IPS-NIHi11 (cell line): ENCODE measurements at regions not wholly inside any gene's neighbourhood (a gene's known extent, or its start where the extent isn't known, plus 50 kb on each side); places are given as distances from the start of the nearest gene placed in this dataset.

Source experiments
- DNase-seq: peaks from one replicate; pipeline ENCODE4 v3.0.0; 2012; ENCODE audit warnings: mixed read lengths, low spot score

DNA sequence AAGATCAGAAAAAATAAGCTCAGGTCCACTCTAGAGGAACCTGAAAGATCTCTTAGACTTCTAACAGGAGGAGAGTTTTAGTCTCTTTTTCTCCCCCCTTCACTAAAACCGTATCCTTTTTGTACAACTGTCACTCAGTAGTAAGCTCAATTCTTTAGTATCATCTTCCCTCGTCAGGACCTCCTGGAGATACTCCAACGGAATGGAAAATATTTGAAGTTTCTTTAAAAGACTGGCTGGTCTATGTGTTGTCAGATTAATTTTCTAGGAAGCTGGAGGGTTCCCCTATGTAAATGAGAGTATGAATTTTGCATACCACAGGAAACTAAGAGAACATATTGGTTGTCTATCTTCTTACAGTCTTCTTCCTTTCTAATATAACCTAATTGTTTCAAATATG, 747.7 kb upstream of the CBLB start:
- DNase-seq: no peak

DNA sequence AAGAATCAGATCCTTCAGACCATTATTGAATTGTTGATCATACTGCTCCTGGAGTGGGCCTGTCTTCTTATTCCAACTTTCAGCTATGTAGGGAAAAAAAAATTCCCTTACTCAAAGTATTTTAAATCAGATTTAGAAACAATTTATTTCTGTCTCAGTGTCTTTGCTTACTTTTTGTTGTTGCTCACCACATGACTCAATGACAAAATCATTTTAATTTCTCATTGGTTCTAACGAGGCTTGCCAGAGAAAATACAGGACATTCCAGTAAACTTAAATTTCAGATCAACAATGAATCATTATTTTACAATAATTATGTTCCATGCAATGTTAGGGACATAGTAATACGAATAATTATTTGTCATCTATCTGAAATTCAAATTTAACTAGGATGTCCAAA, 748.5 kb upstream of the CBLB start:
- DNase-seq: no peak

DNA sequence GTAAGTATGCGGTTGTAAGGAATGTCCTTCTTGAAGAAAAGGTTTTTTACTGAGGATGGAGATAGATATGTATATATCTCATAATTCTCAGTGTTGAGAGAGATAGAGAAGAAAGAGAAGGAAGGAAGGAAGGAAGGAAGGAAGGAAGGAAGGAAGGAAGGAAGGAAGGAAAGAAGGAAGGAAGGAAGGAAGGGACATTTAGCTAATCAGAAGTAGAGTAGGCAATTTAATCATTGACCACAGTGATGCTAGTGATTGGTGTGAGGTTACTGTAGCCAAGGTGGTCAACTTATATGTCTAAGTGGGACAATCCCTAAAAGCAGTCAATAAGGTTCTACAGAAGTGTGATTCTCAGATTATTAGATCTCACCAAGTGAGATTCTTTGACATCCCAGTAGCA, 751.8 kb upstream of the CBLB start:
- no peak for DNase-seq

DNA sequence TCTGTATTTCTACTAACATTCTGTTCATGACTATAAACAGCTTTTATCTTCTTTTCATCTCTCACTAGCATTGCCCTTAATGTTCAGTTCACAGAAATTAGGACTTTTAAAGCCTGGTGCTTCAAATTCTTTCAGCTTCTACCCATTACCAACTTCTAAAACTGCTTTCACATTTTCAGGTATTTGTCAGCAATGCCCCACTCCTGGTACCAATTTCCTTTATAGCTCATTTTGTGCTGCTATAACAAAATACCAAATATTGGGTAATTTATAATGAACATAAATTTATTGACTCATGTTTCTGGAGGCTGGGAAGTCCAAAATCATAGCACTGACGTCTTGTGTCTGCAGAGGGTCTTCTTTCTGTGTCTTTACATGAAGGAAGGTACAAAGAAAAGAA, 753.1 kb upstream of the CCDC54 start:
- DNase-seq: no peak

DNA sequence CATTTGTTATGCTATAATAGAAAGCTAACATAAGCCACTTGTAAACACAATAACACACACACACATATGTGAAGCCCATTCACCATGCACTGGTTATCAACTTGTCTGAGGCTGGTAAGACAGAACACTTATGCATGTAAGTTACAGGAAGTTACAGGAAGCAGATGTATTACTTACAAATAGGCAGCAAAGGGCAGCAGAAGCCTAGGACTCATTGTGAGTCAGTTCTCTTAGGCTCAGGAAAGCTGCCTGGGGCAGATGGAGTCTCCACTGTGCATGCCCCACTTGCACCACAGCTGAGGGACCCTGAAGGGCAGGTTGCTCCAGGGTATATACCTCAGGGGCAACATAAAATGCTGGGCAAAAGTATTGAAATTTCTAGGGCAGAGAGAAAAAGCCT, 748.8 kb upstream of the CCDC54 start:
- DNase-seq: no peak

DNA sequence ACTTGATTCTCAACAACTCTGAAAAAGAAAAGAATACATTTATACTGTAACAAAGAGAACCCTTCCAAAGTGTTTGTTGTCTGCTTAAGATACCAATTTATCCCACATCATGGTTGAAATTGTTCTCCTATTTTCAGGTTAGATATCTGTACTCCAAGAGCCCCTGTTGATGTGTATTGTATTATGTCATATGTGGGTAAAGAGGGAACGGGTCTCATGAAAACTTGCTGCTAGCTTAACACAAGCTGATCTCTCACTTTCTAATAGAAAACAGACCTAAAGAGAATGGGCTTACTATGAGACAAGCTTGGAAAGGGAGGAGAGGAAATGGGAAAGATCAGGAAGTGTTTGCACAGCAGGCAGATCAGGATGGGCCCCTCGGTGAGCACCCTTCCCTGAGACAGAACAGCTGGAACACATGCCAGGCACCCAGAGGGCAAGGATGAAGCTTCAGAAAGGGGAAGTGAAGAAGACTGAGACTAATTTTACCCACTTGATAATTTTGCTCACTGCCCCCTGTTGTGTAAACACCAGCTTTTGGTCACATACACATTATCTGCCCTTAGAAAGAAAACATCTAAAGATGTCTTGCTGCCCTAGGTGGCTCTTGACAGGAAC, 747.9 kb upstream of the CCDC54 start:
- no peak for DNase-seq

DNA sequence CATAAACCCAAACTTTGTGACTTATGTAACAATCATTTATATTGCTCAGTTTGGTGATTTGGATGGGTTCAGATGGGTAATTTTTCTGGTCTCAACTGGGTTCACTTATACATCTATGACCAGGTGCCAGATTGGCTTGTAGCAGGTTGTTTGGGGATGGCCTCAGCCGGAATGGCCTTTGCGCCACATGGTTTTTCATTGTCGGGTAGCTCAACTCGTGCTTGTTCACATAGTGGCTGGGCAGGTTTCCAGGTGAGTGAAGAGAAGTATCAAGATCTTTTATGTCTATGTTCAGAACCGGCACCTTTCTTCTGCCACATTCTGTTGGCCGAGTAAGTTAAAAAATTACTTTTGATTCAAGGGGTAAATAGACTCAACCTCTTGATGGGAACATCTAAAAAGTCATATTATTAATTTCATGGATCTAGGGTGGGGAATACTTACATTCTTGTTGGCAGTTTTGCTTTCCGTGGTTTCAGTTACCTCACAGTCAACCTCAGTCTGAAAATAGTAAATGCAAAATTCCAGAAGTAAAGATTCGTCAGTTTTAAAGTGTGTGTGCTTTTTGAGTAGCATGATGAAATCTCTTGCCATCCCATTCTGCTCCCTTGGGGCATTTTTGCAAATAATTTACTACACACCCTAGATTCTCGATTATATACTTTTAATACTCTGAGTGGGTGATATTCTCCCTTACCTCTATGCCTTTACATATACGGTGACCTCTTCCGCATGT, 745.7 kb upstream of the CCDC54 start:
- no peak for DNase-seq

DNA sequence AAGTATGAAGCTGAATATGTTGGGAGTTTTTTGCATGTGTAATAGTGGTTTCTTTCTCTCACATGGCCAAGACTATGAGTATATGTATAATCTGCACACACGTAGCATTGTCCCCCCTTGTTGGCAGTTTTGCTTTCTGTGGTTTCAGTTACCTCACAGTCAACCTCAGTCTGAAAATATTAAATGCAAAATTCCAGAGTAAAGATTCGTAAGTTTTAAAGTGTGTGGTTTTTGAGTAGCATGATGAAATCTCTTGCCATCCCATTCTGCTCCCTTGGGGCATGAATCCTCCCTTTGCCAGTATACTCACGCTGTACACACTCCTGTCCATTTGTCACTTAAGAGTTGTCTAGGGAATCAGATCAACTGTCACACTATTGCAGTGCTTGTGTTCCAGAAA, 742.0 kb upstream of the CCDC54 start:
- DNase-seq: no peak

DNA sequence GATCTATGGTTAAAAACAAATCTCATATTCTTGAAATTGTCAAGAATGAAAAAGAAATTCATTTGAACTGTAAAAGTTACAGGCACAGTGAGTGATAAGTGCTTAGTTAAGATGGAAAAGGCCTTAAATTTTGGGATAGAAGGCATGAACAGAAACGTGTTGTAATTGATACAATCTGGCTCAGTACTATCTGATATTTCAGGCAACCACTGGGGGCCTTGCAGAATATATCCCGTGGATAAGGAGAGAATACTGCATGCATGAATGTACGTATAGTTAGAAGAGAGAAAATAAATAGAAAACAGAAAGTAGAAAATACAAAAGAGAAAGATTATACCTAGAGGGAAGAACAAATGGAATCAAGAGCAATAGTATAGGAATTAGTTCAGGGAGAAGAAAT, 741.4 kb upstream of the CCDC54 start:
- DNase-seq: no peak

DNA sequence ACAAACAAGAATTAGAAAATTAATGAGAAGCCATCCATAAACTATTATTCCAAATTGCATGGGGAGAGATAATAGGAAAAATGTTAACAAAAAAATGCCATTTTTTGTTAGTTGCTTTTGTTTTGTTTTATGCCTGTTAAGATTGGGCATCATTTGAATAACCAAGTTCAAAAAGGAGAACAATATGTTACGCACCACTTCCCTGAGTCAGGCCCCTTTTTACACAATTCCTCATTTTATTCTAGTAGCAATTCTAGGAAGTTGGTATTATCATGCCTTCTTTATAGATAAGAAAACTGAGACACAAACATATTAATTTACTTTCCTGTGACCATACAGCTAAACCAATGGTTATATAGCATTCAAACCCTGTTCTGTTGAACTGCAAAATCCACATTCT, 736.9 kb upstream of the CCDC54 start:
- no peak for DNase-seq

DNA sequence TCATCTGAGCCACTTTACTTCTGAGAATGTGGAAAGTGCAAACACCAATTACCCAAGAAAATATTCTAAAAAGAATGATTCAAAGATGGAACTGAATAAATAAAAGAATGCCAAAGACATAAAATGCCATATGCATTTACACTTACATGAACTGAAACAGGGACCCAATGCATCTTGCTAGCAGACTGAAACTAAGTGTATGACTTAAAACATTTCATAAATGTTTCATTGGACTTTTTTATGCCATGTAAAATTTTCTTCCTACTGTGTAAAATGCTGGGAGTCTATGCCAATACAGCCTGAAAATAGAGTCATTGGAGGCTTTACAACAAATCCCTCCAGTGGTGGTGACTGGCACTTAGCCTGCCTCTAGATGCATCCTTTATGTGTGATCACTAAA, 735.1 kb upstream of the CCDC54 start:
- DNase-seq: no peak

DNA sequence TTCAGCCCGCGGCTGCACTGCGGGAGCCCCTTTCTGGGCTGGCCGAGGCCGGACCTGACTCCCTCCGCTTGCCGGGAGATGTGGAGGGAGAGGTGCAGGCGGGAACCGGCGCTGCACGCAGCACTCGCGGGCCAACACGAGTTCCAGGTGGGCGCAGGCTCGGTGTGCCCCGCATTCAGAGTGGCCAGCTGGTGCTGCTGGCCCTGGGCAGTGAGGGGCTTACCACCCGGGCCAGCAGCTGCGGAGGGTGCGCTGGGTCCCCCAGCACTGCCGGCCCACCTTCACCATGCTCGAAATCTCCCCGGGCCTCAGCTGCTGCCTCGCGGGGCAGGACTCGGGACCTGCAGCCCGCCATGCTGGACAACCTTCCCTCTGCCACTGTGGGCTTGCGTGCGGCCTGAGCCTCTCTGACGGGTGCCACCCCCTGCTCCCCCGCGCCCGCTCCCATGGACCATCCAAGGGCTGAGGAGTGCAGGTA, 733.5 kb upstream of the CCDC54 start:
- no peak for DNase-seq

DNA sequence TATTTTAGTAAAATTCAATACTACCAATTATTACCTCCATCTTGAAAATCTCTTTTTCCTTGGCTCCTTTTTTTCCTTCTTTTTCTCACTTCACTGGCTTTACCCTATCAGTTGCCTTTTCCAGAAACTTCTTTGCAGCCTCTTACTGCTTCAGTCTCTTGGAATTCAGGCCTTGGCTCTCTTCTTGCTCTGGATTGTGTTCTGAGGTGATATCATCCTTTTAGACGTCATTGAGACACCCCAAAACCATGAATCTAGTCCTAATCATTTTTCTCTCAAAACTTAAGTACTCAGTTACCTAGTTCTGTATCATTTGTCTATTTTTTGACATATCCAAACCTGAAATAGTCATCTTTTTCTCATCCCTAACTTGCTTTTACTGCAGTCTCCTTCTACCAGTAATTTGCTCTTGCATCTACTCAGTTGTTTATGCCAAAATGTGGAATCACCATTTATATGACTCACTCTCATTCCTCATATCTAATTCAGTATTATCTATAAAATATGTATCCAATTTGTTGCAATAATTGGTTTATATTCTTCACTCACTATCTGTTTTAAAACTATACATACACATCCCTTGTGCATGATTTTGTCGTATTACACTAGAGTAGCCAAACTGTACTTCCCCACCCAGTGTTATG, 703.2 kb upstream of the CCDC54 start:
- DNase-seq: no peak

DNA sequence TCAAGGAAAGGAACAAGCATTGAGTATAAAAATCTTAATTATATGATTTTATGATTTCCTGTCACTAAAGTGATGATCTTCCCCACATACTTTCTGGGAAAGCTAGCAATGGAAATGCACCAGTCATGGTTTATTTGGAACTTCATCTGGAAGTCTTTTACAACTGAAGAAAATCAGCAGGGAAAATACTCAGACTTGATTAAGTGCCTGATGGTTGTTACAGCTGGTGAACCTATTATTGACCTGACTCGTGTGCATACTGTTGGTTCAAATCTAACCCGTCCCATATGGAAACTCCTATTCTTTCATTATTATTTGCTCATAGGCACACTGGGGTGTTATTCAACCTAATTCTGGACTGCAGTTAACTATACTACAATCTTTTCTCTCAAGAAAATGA, 701.8 kb upstream of the CCDC54 start:
- DNase-seq: no peak

DNA sequence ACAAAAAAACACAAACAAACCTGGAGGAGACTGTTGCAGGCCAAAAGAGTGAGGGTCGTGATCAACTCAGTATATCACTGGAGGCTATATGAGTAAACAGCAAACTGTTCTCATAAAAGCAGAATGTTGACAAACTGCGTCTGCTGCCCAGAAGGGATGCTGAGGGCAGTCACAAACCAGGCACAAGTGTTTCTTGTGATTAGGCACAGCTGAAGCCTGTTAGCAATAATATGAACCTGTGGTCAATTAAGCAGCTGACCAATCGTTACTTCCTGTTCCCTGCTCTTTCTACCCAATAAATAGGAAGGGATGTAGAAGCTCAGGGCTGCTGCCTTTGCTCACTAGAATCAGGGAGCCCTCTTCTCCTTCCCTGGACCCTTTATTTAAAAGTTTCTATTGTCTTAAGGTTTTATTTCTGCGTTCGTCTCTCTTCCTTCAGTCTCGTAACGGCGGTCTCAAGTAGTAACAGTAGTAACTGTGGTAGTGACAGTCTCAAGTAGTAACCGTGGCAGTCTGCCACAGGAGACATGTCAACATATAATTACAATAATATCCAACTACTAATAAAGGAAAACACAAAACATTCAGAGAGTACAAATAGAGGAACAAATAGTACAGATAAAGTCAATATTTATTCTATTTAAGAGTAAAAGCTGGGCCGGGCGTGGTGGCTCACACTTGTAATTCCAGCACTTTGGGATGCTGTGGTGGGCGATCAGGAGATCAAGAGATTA, 698.4 kb upstream of the CCDC54 start:
- DNase-seq: no peak

DNA sequence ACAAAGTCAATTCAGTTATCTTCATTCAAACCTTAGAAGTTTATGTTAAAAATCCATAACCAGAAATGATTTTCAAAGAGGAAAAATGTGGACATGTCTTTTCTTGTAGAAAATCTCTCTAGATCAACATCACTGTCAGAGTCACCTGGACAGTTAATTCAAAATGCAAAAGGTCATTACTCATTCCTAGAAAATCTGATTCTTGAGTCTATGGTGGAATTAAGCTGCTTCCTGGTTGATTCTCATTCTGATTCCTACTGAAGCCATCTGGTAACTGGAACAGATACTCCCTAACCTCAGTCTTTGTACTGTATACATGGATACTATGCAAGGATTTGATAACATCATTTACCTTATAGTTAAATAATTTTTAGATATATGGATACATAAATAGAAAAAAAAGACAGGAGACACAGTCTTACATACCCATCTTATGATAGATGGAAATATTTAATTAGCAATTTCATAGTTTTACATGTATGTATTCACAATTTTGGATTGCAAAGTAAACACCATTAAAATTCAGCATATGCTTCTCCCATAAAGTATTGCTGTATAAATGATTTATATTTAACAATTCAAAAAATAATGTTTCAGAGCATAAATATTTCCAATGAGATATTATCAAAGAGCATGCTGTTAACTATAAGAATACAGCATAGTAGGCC, 693.2 kb upstream of the CCDC54 start:
- DNase-seq: no peak

DNA sequence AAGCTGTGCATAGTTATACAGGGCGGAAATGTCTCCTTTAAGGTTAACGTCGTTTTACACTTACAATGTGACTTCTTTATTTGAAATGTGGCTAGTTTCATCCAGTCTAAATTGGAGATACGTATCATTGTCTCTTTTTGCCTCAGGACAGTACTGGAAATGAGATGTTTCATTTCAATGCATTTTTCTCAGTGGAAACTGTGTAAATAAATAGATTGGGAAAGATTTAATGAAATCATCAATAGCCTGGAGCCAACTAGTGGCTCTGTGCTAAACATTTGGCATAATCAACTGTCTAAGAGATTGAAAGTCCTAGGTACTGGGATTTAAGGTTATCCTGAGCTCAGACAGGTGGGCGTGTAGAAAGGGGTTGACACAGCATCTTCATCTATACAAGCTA, 691.5 kb upstream of the CCDC54 start:
- DNase-seq: no peak

DNA sequence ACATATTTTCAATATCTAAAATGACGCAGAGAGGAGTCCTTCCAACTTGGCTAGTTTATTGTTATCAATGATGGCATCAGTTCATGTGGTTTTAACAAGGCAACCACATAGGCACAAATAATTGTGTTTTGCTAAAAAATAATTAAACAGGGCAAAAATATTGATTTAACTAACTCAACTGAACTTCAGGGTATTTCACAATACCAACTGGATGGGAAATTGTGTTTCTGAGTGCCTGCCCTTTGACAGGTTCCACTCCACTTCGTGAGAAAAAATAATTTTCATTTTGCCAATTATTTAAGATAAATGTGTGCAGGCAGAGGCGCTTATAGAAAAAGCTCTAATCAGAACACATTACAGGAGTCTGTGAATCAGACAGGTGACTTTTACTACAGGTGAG, 689.3 kb upstream of the CCDC54 start:
- no peak for DNase-seq

DNA sequence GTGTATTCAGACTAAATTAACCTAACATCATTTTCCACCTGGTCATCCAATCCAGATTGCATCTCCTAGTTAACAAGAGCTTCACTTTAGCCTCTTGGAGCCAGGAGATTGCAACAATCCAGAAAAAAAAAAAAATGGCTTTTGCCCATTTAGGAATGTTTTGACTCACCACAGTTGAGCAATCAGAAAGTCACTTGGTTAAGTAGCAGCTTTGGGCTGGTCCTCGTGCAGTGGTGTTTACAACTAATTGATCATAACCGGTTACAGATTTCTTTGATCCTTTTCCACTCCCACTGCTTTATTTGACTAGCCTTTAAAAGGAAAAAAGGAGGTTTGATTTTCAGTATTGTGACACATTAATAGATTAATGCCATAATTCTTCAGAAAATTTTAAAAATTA, 688.8 kb upstream of the CCDC54 start:
- DNase-seq: peak; percentile 8

DNA sequence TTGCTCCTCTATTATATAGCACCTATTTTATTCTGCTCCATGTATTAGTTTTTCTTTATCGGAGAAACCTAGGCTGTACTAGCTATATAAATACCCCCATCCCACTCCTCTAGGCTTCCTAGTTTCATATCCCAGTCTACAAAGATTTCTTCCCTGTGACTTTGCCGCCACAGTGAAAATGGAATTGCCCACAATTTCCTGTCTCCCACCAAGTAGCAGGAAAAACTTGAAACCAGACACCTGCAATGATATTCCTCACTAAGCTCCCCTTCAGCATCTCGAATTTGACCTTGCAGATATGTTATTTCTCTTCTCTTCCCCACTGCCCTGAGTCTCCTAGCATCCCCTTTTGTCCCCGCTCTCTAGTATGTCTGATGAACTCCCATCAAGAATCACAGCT, 685.8 kb upstream of the CCDC54 start:
- DNase-seq: no peak

DNA sequence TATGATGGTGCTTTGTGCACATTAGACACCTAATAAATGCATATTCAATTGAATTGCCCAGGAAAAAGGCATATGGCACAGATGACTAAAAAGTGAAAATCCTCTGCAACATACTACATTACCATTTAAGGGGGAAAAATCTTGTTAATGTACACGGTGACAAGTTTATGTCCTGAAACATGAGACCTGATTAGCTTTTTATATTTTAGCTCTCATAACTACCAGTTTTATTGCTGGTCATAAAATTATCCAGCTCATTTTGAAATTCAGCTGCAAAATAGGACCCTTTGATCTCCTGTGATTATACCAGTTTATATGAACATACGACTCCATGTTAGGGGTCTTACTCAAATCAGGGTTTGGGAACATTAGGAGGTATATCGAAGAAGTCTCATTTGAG, 684.6 kb upstream of the CCDC54 start:
- DNase-seq: no peak

DNA sequence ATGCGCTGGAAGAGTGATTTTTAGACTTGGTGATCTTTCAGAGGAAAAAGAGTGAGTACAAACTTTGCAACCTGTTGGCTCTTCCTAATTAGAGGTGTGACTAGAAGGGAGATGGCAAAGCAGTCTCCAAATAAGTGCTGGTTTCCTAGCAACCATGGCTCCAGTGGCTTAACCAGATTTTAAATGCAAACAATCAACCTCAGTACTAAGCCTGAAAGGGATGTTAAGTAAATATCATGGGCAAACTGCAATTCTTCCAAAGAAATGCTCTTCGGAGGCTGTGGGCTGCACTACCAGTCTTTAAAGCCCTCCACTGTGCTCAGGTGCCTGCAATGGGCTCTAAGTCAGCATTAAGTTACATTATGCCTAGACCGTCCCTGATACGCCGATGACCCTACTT, 678.1 kb upstream of the CCDC54 start:
- DNase-seq: peak; percentile 8
